OCI-LY1 (cell line): ENCODE measurements at regions not wholly inside any gene's neighbourhood (a gene's known extent, or its start where the extent isn't known, plus 50 kb on each side); places are given as distances from the start of the nearest gene placed in this dataset.

Experiments used
- H2AFZ ChIP-seq: fragments of 200-600 bp; sonication (generic), shearing (Covaris generic); 2 replicates; pipeline ENCODE4 v1.6.0; 2014; ENCODE audit warnings: antibody characterized with exemption, mild to moderate bottlenecking, low read length
- H3F3A ChIP-seq: fragments of 200-600 bp; sonication (generic), shearing (Covaris generic); 2 replicates; pipeline ENCODE4 v1.6.0; 2014; ENCODE audit warnings: mild to moderate bottlenecking, antibody characterized with exemption, low read length, moderate library complexity; ENCODE audit not compliant: insufficient read depth
- H3K27ac ChIP-seq: fragments of 200-600 bp; sonication (generic); 2 replicates; pipeline ENCODE4 v1.5.1; 2014; ENCODE audit warnings: low read length, mixed run types, mild to moderate bottlenecking, low read depth; ENCODE audit not compliant: poor library complexity, severe bottlenecking
- H3K27me3 ChIP-seq: fragments of 200-600 bp; sonication (generic); 2 replicates; pipeline ENCODE4 v1.6.0; 2014; ENCODE audit warnings: antibody characterized with exemption, mild to moderate bottlenecking, low read length, moderate library complexity; ENCODE audit not compliant: insufficient read depth
- H3K36me3 ChIP-seq: fragments of 200-600 bp; sonication (generic); 2 replicates; pipeline ENCODE4 v1.6.1; 2014; ENCODE audit warnings: mild to moderate bottlenecking, antibody characterized with exemption, low read length, moderate library complexity, mixed read lengths; ENCODE audit not compliant: insufficient read depth
- H3K4me1 ChIP-seq: fragments of 200-600 bp; sonication (generic); 2 replicates; pipeline ENCODE4 v1.5.1; 2014; ENCODE audit warnings: mild to moderate bottlenecking, low read length, moderate library complexity; ENCODE audit not compliant: insufficient read depth, severe bottlenecking
- H3K4me2 ChIP-seq: fragments of 200-600 bp; sonication (generic), shearing (Covaris generic); 2 replicates; pipeline ENCODE4 v1.6.1; 2014; ENCODE audit warnings: low read length
- H3K4me3 ChIP-seq: fragments of 200-600 bp; sonication (generic); 2 replicates; pipeline ENCODE4 v1.5.1; 2014; ENCODE audit warnings: low read length, low read depth, mild to moderate bottlenecking, mixed read lengths; ENCODE audit not compliant: poor library complexity, severe bottlenecking
- H3K79me2 ChIP-seq: fragments of 200-600 bp; shearing (Covaris generic); 2 replicates; pipeline ENCODE4 v1.6.1; 2016; ENCODE audit warnings: mixed run types, low read length, mixed read lengths; ENCODE audit not compliant: insufficient read depth
- H3K9ac ChIP-seq: fragments of 200-600 bp; sonication (generic), shearing (Covaris generic); 2 replicates; pipeline ENCODE4 v1.6.1; 2014; ENCODE audit warnings: mild to moderate bottlenecking, low read length, mixed read lengths
- H3K9me2 ChIP-seq: fragments of 200-600 bp; sonication (generic), shearing (Covaris generic); 2 replicates; pipeline ENCODE4 v1.6.1; 2014; ENCODE audit warnings: low read depth, mild to moderate bottlenecking, low read length, mixed read lengths
- H3K9me3 ChIP-seq: fragments of 200-600 bp; shearing (Covaris generic); 2 replicates; pipeline ENCODE4 v1.6.1; 2014; ENCODE audit warnings: low read length, mixed read lengths
- H4K20me1 ChIP-seq: fragments of 200-600 bp; sonication (generic), shearing (Covaris generic); 2 replicates; pipeline ENCODE4 v1.6.0; 2016; ENCODE audit warnings: mild to moderate bottlenecking, low read length; ENCODE audit not compliant: insufficient read depth
- EZH2 ChIP-seq: fragments of 200-600 bp; sonication (generic), shearing (Covaris generic); IDR thresholded peaks from 2 replicates; pipeline ENCODE4 v1.8.0; 2017; ENCODE audit warnings: borderline replicate concordance, mixed run types, mild to moderate bottlenecking, antibody characterized with exemption, low read length, moderate library complexity, mixed read lengths
- TF ChIP-seq, protein P1 (sequence below): fragments of 200-600 bp; sonication (generic), shearing (Covaris generic); IDR thresholded peaks from 2 replicates; pipeline ENCODE4 v1.5.1; 2017; ENCODE audit warnings: mild to moderate bottlenecking, antibody characterized with exemption, low read length, moderate library complexity, mixed read lengths

DNA sequence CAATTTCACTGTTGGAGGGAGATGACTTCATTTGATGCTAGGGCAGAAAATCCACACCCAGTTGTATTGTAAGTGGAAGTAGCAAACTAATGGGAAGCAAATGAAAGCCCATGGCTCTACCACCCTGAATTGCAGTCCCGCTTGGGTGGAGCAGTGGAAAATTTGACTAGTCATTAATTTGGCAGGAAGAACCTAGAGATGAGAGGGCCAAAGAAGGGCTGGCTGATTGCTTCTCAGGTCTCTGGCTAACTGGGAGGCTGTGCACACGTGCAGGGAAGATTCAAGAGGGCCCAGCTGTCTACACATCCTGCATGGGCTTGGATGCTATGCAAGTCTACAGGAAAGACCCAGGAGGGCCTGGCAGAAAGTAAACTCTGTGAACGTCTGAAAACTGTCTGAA is 466.2 kb downstream of the TFAP2A start:
- TF ChIP-seq EZH2 = no peak
- TF ChIP-seq, protein P1, sequence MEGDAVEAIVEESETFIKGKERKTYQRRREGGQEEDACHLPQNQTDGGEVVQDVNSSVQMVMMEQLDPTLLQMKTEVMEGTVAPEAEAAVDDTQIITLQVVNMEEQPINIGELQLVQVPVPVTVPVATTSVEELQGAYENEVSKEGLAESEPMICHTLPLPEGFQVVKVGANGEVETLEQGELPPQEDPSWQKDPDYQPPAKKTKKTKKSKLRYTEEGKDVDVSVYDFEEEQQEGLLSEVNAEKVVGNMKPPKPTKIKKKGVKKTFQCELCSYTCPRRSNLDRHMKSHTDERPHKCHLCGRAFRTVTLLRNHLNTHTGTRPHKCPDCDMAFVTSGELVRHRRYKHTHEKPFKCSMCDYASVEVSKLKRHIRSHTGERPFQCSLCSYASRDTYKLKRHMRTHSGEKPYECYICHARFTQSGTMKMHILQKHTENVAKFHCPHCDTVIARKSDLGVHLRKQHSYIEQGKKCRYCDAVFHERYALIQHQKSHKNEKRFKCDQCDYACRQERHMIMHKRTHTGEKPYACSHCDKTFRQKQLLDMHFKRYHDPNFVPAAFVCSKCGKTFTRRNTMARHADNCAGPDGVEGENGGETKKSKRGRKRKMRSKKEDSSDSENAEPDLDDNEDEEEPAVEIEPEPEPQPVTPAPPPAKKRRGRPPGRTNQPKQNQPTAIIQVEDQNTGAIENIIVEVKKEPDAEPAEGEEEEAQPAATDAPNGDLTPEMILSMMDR = no peak
- no peaks in the 10 kb centered on the region for H3F3A ChIP-seq
- H3K4me2 ChIP-seq = no peak overlapping the region

DNA sequence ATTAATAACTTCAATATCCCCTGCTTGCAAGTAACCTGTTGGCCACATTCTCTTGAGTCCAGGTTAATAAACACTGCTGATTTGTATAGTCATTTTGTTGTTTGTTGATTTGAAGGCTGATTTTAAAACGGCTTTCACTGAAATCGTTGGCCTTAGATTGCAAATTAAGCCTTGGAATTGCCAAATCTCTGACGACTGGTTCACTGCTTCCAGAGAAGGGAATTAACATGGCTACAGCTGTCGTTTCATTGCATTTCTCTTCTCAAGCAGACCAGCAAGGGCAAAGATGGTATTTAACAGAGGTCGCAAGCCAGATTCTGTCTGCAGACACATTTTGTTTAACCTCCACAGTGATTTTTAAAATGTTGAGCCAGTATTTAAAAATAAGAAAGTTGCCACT is 470.9 kb downstream of the TFAP2A start:
- Histone ChIP-seq H3K9me3 (no peaks in the 10 kb centered on the region), H3K9ac (no peak overlapping the region), H4K20me1 (no peaks in the 10 kb centered on the region), H3K4me3 (no peak overlapping the region), H3F3A (no peaks in the 10 kb centered on the region), H3K27me3 (no peaks in the 10 kb centered on the region), H3K36me3 (no peaks in the 10 kb centered on the region), H3K4me2 (no peak overlapping the region), H3K4me1 (no peaks in the 10 kb centered on the region), H3K27ac (no peak overlapping the region), H3K9me2 (no peaks in the 10 kb centered on the region), H2AFZ (no peak overlapping the region), H3K79me2 (no peaks in the 10 kb centered on the region)
- TF ChIP-seq, protein P1 = no peak

More for the DNA sequence above, 466.2 kb downstream of the TFAP2A start:
- Histone ChIP-seq H3K4me1 (no peaks in the 10 kb centered on the region), H3K4me3 (no peak overlapping the region), H4K20me1 (no peaks in the 10 kb centered on the region), H3K9me2 (no peaks in the 10 kb centered on the region), H3K9ac (no peak overlapping the region), H3K27me3 (no peaks in the 10 kb centered on the region), H3K27ac (no peak overlapping the region), H2AFZ (no peak overlapping the region), H3K79me2 (no peaks in the 10 kb centered on the region), H3K9me3 (no peaks in the 10 kb centered on the region), H3K36me3 (no peaks in the 10 kb centered on the region)

DNA sequence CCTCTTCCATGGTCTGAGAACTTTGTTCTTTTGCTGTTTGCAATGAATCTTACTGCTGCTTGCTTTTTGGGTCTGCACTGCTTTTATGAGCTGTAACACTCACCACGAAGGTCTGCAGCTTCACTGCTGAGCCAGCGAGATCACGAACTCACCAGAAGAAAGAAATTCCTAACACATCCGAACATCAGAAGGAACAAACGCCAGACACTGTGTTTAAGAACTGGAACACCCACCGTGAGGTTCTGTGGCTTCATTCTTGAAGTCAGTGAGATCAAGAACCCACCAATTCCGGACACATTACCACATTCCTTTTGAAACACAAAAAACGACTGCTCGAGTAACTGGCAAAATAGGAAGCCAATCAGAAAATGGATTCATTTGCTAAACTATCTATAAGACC is 471.8 kb downstream of the TFAP2A start:
- TF ChIP-seq, protein P1 = no peak
- TF ChIP-seq EZH2 = no peak
- Histone ChIP-seq H3K27me3 (no peaks in the 10 kb centered on the region), H4K20me1 (no peaks in the 10 kb centered on the region)

More for the DNA sequence above, 471.8 kb downstream of the TFAP2A start:
- Histone ChIP-seq H3K9me2 (no peaks in the 10 kb centered on the region), H2AFZ (no peak overlapping the region), H3F3A (no peaks in the 10 kb centered on the region), H3K9me3 (no peaks in the 10 kb centered on the region), H3K4me1 (no peaks in the 10 kb centered on the region), H3K9ac (no peak overlapping the region), H3K4me2 (no peak overlapping the region), H3K4me3 (no peak overlapping the region), H3K27ac (no peak overlapping the region), H3K79me2 (no peaks in the 10 kb centered on the region), H3K36me3 (no peaks in the 10 kb centered on the region)
